NCI-H2029 (cell line): ENCODE measurements at regions not wholly inside any gene's neighbourhood (a gene's known extent, or its start where the extent isn't known, plus 50 kb on each side); places are given as distances from the start of the nearest gene placed in this dataset.

Experiments used
- DNase-seq: peaks from one replicate; lab custom pipeline; 2025; lab: John Stamatoyannopoulos, UW

DNA sequence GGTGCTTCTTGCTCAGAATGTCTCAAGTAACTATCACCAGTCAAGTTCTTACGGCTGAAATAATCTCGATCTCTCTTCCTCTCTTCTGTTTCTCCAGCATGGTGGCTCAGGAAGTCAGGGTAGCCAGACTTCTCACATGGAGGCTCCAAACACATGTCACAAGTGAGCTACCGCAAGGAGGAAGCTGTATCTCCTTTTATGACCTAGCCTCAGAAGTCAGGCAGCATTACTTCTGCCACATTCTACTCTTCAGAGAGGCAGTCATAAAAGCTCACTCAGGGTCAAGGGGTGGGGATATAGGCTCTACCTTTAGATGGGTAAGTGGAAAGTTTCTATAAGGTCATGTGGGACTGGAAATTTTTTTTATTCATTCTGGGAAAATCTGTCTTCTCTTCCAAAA is 86.6 kb upstream of the NEO1 start:
- DNase-seq = no peak

DNA sequence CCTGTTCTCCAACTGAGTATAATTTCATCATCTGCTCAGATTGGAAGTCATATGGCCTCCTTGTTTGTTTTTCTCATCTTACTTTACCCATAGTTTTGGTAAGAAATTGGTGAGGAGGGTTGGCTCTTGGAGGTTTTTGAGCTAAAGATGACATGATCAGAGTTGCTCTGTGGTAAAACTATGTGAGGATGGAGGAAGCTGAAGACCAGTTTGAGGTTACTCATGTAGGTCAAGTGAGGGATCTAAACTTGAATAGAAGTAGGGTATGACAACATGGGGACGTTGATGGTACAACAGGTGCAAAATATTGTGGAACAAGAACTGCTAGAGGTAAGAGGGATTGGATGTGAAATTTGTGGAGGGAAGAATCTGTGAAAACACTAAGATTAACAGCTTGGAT is 87.7 kb upstream of the NEO1 start:
- no peak for DNase-seq

DNA sequence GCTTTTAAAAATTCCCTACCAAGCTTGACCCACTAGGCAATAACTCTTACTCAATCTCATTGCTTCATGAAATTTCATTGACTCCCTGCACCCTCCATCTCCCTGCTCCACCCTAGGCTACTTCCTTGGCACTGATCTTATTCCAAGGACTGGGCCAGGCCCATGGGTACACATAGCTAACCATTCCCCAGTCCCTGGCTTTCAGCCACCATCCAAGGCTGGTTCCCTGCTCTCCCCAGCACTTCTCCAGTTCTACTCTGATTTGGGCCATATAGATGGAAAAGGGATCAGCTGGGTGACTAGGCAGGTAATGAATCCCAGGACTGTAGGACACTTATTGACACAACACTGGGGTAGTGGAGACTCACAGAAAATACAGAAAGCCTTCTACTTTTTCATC is 88.1 kb upstream of the NEO1 start:
- DNase-seq = no peak

DNA sequence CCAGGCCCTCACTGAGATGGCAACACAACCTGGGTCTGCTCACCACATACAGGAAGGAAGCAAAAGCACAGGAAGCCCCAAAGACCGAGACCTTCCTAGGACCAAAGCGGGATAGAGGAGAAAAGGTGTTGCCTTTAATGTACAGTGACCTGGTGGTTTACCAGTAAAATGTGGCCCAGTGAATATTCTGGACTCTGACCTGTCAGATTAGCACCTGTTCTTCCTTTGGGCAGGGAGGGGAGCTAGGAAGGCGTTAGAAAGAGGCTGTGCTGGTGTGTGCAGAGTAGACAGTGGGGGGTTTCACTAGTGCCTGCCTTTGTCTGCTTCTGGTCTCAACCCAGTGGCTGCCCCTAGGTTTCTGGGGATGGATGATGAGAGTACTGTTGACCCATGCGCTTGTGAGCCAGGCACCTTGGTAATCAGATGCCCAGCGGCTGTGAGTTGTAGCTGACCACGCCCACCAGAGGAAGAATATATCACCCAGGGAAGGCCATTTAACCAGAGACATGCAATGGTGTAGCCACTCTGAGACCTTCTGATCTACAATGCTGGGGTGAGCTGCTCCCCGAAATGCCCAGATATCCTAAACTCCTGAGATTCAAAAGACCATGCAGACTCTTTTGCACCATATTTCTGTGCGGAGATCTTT is 90.1 kb upstream of the NEO1 start:
- DNase-seq = no peak

DNA sequence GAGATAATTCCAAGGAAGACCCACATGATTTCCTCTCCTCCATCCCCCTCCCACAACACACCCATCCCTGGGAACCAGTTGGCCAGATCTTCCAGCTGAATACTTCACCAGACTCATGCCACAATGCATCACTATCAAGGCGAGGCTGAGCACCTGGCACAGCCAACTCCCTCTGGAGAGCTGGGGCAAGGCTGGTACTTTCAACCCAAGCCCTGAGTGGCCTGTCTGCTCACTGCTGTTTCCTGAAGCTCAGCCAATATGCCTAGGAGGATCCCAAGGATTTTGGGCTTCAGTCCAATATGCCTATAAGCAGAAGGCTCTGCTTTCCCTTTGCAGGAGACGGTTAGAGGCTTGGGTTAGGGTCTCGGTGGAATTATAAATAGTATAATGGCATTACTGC is 90.9 kb upstream of the NEO1 start:
- DNase-seq = peak; percentile 46

DNA sequence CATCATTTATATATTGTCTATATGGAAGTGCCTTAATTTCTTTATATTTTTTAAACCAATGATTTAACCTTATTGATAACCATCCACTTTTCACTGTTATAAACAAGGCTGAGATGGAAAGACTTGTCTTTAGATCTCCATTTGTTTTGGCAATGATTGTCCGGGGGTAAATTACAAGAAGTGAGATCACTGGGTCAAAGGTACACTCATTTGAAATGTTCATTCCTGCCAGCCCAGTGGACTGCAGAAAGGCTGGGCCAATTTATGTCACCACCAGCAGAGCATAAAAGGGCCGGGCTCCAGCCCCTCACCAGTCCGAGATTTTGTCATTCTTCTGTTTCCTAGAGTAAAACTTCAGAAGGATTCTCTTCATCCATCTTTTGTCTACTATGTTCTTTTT is 93.6 kb upstream of the NEO1 start:
- no peak for DNase-seq

DNA sequence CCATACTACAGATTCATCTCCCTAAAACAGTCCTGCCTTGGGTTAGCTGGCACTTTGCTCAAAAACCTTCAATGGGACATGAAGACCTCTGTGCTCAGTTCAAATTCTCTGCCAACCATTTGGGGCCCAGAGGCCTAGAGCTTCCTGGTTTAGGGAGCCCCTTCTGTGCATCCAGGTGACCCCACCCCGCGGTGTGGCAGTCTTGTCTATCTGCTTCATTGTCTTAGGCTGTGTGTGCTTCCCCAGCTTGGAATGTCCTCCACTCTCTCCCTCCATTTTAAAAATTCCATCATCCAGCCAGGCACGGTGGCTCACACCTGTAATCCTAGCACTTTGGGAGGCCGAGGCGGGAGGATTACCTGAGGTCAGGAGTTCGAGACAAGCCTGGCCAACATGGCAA is 99.0 kb upstream of the NEO1 start:
- no peak for DNase-seq

DNA sequence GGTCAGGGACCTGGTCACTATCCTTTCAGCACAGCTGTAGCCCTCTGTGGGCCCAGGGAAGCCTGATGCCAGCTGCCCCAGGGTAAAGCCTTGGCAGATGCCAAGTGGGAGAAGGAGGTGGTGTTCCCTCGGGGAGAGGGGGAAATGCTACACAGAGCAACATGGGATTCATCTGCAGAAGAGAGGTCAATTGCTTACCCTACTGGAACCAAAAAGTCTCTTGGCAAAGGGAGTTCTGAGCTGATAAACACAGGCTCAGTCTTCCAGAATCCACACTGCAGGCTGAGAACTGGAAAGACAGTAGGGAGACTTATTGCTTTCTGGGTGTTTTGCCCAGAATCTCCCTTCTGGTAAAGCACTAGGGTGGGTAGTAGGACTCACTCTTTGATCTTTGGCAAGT is 100.1 kb upstream of the NEO1 start:
- no peak for DNase-seq

DNA sequence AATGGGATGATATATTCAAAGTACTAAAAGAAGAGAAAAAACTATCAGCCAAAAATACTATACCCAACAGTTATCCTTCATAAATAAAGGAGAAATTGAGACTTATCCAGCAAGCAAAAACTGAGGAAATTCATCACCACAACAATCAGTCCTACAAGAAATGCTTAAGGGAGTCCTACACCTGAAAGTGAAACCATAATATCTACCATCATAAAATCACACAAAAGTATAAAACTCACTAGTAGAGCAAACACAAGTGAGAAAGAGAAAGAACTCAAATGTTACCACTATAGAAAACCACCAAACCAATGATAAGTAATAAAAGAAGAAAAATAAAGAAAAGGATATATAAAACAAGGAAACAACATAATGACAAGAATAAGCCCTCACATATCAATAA is 103.6 kb upstream of the NEO1 start:
- DNase-seq = no peak

DNA sequence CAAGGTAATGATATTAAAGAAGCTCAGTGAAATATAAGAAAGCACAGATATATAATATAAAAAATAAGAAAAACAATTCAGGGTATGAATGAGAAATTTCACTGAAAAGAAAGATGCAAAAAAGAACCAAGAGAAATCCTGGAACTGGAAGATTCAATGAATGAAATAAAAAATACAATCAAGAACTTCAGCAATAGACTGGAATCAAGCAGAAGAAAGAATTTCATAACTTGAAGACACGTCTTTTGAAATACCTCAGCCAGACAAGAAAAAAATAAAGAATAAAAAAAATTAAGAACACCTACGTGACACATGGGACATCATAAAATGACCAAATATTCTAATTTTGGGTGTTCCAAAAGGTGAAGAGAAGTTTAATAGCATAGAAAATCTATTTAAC is 104.6 kb upstream of the NEO1 start:
- no peak for DNase-seq

DNA sequence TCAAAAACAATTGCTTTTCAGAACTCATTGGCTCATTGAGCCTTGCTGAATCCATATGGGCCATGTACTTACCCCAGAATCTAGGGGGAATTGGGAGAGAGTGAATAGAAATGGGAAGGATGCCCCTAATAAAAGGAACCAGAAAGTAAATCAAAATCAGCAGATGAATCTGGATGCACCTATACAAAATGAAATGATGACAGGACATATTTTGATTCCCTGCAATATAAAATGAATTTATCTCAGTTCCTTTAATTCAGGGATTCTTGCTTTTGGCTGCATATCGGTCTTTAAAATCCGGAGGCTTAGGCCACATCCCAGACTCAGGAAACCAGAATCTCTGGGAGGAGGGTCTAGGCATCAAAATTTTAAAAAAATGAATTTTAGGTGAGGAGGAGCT is 107.7 kb upstream of the NEO1 start:
- DNase-seq = no peak

DNA sequence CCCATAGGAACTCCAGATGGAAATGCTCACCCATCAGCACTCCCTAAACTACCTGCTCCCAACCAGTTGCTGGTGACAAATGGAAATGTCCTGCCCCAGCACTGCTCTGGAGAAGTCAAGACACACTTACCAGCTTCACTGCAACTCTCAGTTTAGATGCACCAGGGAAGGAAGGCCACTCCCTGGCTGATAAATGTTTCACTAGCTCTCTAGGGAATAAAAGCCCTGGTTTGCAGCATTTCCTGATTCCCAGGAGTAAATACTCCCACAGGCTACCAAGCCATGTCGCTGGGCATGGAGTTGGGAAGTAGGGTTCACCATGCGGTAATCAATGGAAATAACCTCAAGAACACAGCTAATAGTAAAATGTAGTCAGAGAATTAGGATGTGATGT is 112.0 kb upstream of the NEO1 start:
- DNase-seq = no peak

DNA sequence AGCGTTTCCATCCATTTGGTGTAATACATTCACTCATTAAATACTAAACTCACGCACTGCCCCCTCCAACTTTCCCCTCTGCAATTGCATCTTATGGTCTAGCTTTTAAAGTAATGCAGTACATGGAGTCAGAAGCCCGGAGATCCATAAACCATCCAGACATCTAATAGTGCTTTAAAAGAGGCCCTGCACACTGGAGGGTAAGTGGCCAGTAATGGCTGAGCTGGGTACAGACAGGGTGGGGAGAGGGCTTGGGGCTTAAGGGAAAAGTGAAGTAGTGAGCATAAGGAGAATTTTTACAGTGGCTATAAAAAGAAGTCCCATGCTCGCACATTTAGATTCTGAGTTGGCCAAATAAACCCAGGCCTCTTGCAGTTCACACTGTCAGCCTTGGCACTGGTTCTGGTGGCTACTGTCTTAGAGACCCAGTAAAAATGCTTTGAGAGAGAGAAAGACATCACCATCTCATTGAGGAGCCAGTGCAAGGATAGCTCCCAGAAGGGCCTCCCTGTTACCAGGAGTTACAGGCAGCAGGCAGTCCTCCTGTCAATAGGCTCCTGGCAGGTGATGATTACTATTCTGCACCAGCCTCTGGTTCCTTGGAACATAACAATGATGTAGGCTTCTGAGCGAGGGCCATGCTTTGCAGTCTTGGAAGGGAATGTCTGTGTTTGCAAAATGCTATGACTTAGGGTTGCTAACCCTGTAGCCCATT is 112.6 kb upstream of the NEO1 start:
- DNase-seq = no peak

DNA sequence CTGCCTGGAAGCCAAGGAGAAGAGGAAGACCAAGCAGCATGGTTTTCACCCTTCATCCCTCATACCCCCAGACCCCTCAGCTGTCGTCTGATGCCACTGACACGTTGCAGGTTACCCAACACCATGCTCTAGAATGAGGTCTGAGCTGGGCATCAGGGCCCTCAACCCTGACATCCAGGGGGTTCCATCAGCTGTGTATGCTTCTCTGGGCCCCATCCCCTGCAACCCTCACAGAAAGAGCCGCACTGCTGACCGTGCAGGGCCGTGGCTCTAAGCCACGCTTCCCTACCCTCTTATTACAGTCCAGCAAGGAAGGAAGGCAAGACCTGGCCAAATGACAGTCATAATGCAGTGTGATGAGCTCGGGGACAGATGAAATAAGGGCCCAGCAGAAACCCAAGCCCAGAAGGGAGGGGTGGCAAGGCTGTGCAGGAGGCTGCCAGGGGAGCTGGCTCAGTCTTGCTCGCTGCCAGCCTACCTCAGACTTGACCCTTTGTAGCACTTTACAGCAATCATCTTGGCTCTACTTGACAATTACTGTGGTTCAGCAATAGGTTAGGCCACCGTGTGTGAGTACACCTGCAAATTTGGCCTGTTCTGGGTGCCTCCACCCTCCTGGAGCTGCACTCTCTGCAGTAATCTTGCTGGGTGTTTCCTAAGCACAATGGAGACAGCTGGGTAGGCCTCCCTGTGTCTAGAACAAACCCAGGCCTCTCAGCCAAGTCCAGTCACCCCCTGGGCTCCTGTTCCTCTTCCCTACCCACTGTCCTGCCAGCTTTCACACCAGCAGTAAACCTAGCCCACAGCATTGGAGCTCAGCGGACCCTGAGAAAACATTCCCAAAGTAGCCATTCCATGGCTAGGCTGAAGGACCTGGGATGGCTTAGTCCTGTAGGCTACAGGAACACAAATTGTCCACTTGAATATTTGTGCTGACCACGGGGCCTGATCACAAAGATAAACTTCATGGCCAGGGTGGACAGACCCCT is 115.3 kb upstream of the NEO1 start:
- no peak for DNase-seq

DNA sequence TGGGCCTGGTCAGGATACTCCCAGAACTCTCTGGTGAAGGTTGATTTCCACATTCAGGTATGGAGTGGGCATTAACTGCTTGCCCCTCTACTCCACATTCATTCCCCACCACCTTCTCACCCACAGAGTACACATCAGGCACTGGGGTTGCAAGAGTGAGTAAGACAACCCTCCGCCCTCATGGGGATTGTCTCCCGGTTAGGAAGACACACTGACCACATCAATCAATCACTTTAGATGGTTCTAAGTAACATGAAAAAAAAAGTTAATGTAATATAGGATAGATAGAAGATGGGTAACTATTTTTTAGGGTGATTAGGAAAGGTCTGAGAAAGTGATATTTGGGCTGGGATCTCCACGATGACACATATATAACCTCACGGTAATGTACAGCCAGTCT is 116.0 kb upstream of the NEO1 start:
- no peak for DNase-seq

DNA sequence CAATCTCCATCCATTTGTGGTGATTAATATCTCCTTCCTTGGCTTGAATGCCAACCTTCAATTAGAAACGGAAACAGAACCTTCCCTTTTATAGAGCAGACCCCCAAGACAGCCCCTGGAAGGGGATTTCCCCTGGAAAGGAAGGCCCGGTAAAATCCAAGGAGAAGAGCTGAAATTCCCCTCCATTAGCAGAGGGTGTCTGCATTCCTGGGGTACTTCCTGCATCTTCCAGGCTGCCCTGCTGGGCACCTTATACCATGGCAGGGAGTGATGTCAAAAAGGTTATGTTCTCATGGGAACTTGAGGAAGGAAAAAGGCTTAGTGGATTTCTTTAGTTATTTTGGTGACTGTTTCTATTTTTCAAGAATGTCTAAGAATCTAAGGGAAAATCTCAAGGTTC is 116.7 kb upstream of the NEO1 start:
- DNase-seq = no peak

DNA sequence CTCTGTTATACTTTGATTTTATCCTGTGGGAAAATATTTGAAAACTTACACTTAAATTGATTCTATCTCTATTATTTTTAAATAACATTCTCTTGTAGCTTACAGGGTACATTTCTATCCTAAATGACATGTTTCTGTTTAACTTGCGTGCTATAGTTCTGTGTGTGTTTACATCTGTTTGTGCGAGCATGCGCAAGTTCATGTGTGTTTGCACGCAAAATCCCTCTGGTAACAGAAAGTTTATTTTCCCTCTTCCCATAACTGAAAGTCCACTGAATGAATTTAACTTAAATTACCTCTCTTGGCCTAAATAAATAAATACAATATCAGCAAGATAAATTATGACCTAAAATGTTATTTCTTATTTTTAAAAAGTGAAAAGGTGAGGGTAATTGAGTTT is 117.3 kb upstream of the NEO1 start:
- DNase-seq = no peak

DNA sequence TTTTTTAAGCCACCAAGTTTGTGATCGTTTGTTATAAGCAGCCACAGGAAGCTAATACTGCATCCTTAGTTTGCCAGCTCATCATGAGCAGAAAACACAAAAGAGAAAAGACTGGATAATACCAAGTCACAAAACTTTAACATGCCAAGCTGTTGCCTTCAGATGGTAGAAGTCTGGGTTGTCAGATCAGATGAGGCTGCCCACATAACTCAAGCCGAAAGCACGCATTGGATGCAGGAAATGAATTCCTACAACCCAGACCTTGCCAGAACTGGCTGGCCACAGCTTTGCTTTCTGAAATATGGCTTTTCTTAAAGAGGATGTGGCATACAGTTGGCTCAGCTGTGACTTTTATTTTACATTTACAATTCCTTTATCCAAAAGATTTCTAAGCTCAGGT is 118.3 kb upstream of the NEO1 start:
- DNase-seq = no peak

DNA sequence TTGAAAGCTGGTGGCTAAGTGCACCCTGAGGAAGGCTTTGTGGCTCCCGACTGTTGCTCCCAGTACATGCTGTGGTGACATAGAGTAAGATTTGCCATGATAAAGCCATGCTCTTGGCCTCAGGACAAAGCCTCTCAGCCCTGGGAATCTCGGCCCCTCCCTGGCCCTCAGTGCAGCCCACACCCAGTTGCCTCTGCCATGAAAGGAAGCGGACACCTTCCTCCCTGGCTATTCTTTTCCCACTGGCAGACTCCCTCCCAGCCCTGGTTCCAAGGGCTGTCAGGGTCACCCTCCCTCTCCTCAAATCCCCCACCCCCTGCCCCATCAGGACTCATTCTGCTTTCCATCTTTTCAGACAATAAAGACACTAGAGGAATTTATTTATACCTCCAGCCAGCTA is 119.8 kb upstream of the NEO1 start:
- no peak for DNase-seq

DNA sequence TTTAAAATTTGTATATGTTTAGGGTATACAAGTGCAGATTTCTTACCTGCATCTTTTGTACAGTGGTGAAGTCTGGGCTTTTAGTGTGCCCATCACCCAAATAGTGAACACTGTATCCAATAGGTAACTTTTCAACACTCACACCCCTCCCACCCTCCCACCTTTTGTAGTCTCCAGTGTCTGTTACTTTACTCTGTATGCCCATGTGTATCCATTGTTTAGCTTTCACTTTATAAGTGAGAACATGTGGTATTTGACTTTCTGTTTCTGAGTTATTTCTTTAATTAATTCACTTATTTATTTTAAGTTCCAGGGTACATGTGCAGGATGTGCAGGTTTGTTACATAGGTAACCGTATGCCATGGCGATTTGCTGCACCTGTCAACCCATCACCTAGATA is 124.8 kb upstream of the NEO1 start:
- DNase-seq = no peak

DNA sequence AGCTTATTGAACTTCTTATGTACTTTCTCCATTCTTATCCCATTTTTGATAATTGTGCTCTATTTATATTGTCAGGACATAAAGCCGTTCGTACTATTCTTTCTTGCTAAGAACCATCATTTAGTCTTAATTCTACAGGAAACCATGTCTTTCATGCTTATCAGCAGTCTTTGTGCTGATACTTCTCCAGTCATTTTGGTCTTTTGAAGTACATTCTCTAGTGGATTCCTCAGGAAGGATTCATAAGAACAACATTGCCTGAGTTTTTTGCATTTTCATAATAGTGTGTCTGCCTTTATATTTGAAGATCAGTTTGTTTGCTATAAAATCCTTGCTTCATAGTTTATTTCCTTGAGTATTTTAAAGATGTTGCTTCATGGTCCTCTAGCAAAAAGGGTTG is 126.6 kb upstream of the NEO1 start:
- no peak for DNase-seq

DNA sequence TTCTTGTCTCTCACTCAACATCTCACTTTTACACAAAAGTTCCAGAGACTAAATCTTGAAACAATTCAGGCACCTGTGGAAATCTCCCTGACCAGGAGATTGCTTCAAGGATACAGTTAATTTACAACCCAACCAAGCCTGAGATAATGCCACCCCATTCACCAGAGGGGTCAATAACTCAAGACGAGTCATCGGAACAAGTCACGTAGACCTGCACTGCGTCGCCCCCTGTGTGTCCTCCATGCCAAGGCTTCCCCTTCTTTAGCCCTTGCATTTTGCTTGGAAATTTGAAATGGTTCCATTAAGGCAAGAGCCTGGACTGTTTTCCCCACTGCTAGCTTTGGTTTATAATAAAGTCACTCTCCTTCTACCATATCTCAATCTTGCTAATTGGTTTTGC is 129.0 kb upstream of the NEO1 start:
- no peak for DNase-seq

DNA sequence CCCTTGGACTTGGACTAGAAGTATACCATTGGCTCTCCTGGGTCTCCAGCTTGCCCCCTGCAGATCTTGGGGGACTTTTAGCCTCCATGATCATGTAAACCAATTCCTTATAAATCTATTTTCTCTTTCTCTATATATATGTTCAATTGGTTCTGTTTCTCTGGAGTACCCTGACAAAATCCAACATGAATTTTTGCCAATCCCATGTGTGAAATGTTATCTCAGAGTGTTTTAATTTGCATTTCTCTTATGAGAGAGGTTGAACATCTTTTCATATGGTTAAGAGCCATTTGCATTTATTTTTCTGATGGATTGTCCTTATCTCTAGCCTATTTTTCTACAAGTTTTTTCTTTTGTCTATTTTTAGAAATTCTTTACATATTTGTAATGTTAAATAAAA is 131.7 kb upstream of the NEO1 start:
- DNase-seq = no peak
